K562 (cell line): ENCODE measurements at regions not wholly inside any gene's neighbourhood (a gene's known extent, or its start where the extent isn't known, plus 50 kb on each side); places are given as distances from the start of the nearest gene placed in this dataset.

ENCODE experiments used
- ATF1 ChIP-seq, 2 experiments: fragments of 450-650 bp in 1 of 2; IDR thresholded peaks; 2 replicates each; pipeline ENCODE4 v1.6.1; 2016; ENCODE audit warnings: missing compliant biosample characterization in 1 of 2, missing genetic modification characterization in 1 of 2
- BCL6 ChIP-seq: fragments of 250-450 bp; sonication (Bioruptor Pico); IDR thresholded peaks from 2 replicates; pipeline ENCODE4 v1.4.0; 2020
- CAMTA2 ChIP-seq: fragments of 250-450 bp; sonication (Bioruptor Pico); conservative IDR thresholded peaks from 2 replicates; pipeline ENCODE4 v1.5.1; 2022
- CEBPB ChIP-seq: fragments of 450-650 bp; IDR thresholded peaks from 2 replicates; pipeline ENCODE4 v1.6.1; 2016; ENCODE audit warnings: missing genetic modification characterization, missing compliant biosample characterization
- KHSRP ChIP-seq: fragments of 450-650 bp; IDR thresholded peaks from 2 replicates; pipeline ENCODE4 v1.6.1; 2017
- MAFF ChIP-seq: IDR thresholded peaks from 2 replicates; pipeline ENCODE4 v1.6.1; 2012; ENCODE audit warnings: low read length, improper control_type of control experiment
- NFE2 ChIP-seq: IDR thresholded peaks from 2 replicates; pipeline ENCODE4 v1.6.1; 2014; ENCODE audit warnings: antibody characterized with exemption, low read depth
- NFE2L1 ChIP-seq: fragments of 450-650 bp; IDR thresholded peaks from 2 replicates; pipeline ENCODE4 v1.6.1; 2016; ENCODE audit warnings: missing genetic modification characterization, low read depth, mild to moderate bottlenecking, missing compliant biosample characterization, moderate library complexity, borderline replicate concordance
- NR2F6 ChIP-seq: fragments of 450-650 bp; formaldehyde crosslinking; IDR thresholded peaks from 2 replicates; pipeline ENCODE4 v1.4.0; 2020; ENCODE audit warnings: mild to moderate bottlenecking
- PHF21A ChIP-seq: fragments of 450-650 bp; IDR thresholded peaks from 2 replicates; pipeline ENCODE4 v1.6.1; 2017; ENCODE audit warnings: low read depth, borderline replicate concordance
- PML ChIP-seq: IDR thresholded peaks from 2 replicates; pipeline ENCODE4 v1.6.1; 2012; ENCODE audit warnings: low read length, inconsistent platforms
- RFX5 ChIP-seq: IDR thresholded peaks from 2 replicates; pipeline ENCODE4 v1.6.1; 2011; ENCODE audit warnings: low read depth, mild to moderate bottlenecking, improper control_type of control experiment, low read length
- SETDB1 ChIP-seq: IDR thresholded peaks from one replicate; pipeline ENCODE4 v1.6.1; 2012; ENCODE audit warnings: low read length, control low read depth, inconsistent platforms
- SLC30A9 ChIP-seq: fragments of 250-450 bp; sonication (Bioruptor Pico); IDR thresholded peaks from 2 replicates; pipeline ENCODE4 v1.8.0; 2022; ENCODE audit warnings: mild to moderate bottlenecking, moderate library complexity
- STAT5B ChIP-seq: fragments of 250-450 bp; sonication (Bioruptor Pico); IDR thresholded peaks from 2 replicates; pipeline ENCODE4 v1.8.0; 2021; ENCODE audit warnings: mild to moderate bottlenecking, inconsistent platforms
- ZNF551 ChIP-seq: fragments of 250-450 bp; sonication (Bioruptor Pico); IDR thresholded peaks from 2 replicates; pipeline ENCODE4 v1.5.0; 2021; ENCODE audit warnings: mild to moderate bottlenecking, moderate library complexity
- TF ChIP-seq, protein P1 (sequence below): sonication (generic); formaldehyde crosslinking; IDR thresholded peaks from 2 replicates; pipeline ENCODE4 v1.8.0; 2022; ENCODE audit warnings: mild to moderate bottlenecking, low read depth, missing genetic modification reagents
- TF ChIP-seq, protein P2 (sequence below): fragments of 200-400 bp; formaldehyde crosslinking; IDR thresholded peaks from 2 replicates; pipeline ENCODE4 v1.6.1; 2017; ENCODE audit warnings: mild to moderate bottlenecking, low read depth, low read length, moderate library complexity
- TF ChIP-seq, protein P3 (sequence below): fragments of 200-800 bp; sonication (Bioruptor generic); IDR thresholded peaks from 2 replicates; pipeline ENCODE4 v1.6.1; 2017; ENCODE audit warnings: missing genetic modification characterization, missing compliant biosample characterization
- TF ChIP-seq, protein P4 (sequence below): IDR thresholded peaks from 2 replicates; pipeline ENCODE4 v1.6.1; 2011; ENCODE audit warnings: borderline replicate concordance, low read depth, mild to moderate bottlenecking, moderate library complexity, low read length; ENCODE audit not compliant: insufficient read depth, poor library complexity, severe bottlenecking
- TF ChIP-seq, protein P5 (sequence below): fragments of 250-450 bp; sonication (Bioruptor Pico); IDR thresholded peaks from 2 replicates; pipeline ENCODE4 v1.5.0; 2021

DNA sequence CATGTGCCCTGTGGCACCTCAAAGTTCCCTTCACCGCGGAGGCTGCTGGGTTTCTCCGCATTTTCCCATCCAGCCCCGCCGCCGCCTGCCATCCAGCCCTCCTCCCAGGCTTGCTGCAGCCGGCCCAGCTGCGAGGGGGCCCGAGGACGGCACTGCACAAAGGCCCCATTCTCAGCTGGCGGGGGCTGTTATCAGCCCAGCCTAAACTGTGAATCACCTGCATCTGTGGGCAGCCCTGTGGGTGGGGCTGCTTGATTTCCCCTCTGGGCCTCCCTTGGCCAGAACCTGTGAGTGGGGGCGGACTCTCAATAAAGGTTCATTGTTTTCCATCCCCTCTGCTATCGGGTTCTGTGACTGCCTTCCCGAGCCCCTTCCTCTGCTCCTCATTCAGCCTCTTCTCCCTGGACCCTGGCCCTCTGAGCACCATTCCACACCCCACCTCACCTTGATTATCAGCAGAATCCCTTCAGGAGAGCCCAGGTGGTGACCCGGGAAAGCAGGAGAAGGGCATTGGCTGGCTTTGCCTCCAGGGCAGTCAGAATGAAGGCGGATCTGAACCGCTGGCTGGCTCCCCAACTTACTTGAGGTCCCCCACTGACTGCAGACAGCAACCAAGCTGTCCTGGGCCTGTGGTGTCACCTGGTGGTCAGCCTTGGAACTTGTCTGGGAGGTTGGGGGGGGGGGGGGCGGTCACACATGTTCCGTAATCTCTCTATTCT lies 204.5 kb downstream of the ZFP36L2 start (continued):
- TF ChIP-seq, protein P1, sequence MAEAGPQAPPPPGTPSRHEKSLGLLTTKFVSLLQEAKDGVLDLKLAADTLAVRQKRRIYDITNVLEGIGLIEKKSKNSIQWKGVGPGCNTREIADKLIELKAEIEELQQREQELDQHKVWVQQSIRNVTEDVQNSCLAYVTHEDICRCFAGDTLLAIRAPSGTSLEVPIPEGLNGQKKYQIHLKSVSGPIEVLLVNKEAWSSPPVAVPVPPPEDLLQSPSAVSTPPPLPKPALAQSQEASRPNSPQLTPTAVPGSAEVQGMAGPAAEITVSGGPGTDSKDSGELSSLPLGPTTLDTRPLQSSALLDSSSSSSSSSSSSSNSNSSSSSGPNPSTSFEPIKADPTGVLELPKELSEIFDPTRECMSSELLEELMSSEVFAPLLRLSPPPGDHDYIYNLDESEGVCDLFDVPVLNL (CRISPR knock-in tag) = no peak
- TF ChIP-seq NFE2L1 (tag) (no peak), STAT5B (CRISPR knock-in tag) (no peak), KHSRP (no peak), RFX5 (no peak), ATF1 (CRISPR knock-in tag; IDR thresholded peaks at IDR 0.05) (no peak), ATF1 (tag; IDR thresholded peaks at IDR 0.05) (no peak), MAFF (no peak), BCL6 (CRISPR knock-in tag) (no peak), SLC30A9 (CRISPR knock-in tag) (no peak), SETDB1 (no peak), CEBPB (tag) (no peak), CAMTA2 (no peak), PML (no peak), NR2F6 (no peak), NFE2 (no peak), ZNF551 (CRISPR knock-in tag) (no peak), PHF21A (no peak)
- TF ChIP-seq, protein P2, sequence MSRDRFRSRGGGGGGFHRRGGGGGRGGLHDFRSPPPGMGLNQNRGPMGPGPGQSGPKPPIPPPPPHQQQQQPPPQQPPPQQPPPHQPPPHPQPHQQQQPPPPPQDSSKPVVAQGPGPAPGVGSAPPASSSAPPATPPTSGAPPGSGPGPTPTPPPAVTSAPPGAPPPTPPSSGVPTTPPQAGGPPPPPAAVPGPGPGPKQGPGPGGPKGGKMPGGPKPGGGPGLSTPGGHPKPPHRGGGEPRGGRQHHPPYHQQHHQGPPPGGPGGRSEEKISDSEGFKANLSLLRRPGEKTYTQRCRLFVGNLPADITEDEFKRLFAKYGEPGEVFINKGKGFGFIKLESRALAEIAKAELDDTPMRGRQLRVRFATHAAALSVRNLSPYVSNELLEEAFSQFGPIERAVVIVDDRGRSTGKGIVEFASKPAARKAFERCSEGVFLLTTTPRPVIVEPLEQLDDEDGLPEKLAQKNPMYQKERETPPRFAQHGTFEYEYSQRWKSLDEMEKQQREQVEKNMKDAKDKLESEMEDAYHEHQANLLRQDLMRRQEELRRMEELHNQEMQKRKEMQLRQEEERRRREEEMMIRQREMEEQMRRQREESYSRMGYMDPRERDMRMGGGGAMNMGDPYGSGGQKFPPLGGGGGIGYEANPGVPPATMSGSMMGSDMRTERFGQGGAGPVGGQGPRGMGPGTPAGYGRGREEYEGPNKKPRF = no peak
- TF ChIP-seq, protein P3, sequence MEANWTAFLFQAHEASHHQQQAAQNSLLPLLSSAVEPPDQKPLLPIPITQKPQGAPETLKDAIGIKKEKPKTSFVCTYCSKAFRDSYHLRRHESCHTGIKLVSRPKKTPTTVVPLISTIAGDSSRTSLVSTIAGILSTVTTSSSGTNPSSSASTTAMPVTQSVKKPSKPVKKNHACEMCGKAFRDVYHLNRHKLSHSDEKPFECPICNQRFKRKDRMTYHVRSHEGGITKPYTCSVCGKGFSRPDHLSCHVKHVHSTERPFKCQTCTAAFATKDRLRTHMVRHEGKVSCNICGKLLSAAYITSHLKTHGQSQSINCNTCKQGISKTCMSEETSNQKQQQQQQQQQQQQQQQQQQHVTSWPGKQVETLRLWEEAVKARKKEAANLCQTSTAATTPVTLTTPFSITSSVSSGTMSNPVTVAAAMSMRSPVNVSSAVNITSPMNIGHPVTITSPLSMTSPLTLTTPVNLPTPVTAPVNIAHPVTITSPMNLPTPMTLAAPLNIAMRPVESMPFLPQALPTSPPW = 0 out of 2 replicates have a peak, but pooled peaks have one; percentile 17
- TF ChIP-seq, protein P4, sequence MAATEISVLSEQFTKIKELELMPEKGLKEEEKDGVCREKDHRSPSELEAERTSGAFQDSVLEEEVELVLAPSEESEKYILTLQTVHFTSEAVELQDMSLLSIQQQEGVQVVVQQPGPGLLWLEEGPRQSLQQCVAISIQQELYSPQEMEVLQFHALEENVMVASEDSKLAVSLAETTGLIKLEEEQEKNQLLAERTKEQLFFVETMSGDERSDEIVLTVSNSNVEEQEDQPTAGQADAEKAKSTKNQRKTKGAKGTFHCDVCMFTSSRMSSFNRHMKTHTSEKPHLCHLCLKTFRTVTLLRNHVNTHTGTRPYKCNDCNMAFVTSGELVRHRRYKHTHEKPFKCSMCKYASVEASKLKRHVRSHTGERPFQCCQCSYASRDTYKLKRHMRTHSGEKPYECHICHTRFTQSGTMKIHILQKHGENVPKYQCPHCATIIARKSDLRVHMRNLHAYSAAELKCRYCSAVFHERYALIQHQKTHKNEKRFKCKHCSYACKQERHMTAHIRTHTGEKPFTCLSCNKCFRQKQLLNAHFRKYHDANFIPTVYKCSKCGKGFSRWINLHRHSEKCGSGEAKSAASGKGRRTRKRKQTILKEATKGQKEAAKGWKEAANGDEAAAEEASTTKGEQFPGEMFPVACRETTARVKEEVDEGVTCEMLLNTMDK = no peak
- TF ChIP-seq, protein P5, sequence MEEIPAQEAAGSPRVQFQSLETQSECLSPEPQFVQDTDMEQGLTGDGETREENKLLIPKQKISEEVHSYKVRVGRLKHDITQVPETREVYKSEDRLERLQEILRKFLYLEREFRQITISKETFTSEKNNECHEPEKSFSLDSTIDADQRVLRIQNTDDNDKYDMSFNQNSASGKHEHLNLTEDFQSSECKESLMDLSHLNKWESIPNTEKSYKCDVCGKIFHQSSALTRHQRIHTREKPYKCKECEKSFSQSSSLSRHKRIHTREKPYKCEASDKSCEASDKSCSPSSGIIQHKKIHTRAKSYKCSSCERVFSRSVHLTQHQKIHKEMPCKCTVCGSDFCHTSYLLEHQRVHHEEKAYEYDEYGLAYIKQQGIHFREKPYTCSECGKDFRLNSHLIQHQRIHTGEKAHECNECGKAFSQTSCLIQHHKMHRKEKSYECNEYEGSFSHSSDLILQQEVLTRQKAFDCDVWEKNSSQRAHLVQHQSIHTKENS = no peak
